Gastroesophageal sphincter (tissue), 3 donors: ENCODE measurements at regions not wholly inside any gene's neighbourhood (a gene's known extent, or its start where the extent isn't known, plus 50 kb on each side); places are given as distances from the start of the nearest gene placed in this dataset.

Experiments used
- POLR2A ChIP-seq, 2 donors: fragments of 450-650 bp; IDR thresholded peaks; one replicate each; pipeline ENCODE4 v1.6.1; 2017; ENCODE audit warnings: antibody characterized with exemption in 2 of 2, mild to moderate bottlenecking in 2 of 2, moderate library complexity in 1 of 2
- POLR2AphosphoS5 ChIP-seq: sonication (generic); formaldehyde crosslinking; IDR thresholded peaks from one replicate; pipeline ENCODE4 v1.6.1; 2017; ENCODE audit warnings: antibody characterized with exemption
- TF ChIP-seq, protein P1 (sequence below), 4 experiments: fragments of 200-600 bp in 2 of 4; fragments of 450-650 bp in 2 of 4; sonication (generic) in 1 of 4; IDR thresholded peaks; one replicate each; pipeline ENCODE4 v1.5.1; 2017 to 2019; ENCODE audit warnings: antibody characterized with exemption in 4 of 4, mild to moderate bottlenecking in 2 of 4, moderate library complexity in 2 of 4

GRCh38 chr1:166703726-166704462 lies 135.4 kb upstream of the POGK start:
- TF ChIP-seq, protein P1, sequence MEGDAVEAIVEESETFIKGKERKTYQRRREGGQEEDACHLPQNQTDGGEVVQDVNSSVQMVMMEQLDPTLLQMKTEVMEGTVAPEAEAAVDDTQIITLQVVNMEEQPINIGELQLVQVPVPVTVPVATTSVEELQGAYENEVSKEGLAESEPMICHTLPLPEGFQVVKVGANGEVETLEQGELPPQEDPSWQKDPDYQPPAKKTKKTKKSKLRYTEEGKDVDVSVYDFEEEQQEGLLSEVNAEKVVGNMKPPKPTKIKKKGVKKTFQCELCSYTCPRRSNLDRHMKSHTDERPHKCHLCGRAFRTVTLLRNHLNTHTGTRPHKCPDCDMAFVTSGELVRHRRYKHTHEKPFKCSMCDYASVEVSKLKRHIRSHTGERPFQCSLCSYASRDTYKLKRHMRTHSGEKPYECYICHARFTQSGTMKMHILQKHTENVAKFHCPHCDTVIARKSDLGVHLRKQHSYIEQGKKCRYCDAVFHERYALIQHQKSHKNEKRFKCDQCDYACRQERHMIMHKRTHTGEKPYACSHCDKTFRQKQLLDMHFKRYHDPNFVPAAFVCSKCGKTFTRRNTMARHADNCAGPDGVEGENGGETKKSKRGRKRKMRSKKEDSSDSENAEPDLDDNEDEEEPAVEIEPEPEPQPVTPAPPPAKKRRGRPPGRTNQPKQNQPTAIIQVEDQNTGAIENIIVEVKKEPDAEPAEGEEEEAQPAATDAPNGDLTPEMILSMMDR (IDR thresholded peaks at IDR 0.05) = no peak
- TF ChIP-seq POLR2A (IDR thresholded peaks at IDR 0.05) (no peak), POLR2AphosphoS5 (no peak)
